ENCODE measurements at regions not wholly inside any gene's neighbourhood (a gene's known extent, or its start where the extent isn't known, plus 50 kb on each side); places are given as distances from the start of the nearest gene placed in this dataset.

- no peak for TF ChIP-seq POLR2A (IDR thresholded peaks at IDR 0.05; ENCODE audit: low read length)
- no peak for TF ChIP-seq GATA1 (IDR thresholded peaks at IDR 0.05; ENCODE audit: low read depth, low read length)
Measured at GRCh38 chr4:134375775-134376174, 174.2 kb upstream of the PABPC4L start.
